ENCODE measurements at regions not wholly inside any gene's neighbourhood (a gene's known extent, or its start where the extent isn't known, plus 50 kb on each side); places are given as distances from the start of the nearest gene placed in this dataset.

DNA sequence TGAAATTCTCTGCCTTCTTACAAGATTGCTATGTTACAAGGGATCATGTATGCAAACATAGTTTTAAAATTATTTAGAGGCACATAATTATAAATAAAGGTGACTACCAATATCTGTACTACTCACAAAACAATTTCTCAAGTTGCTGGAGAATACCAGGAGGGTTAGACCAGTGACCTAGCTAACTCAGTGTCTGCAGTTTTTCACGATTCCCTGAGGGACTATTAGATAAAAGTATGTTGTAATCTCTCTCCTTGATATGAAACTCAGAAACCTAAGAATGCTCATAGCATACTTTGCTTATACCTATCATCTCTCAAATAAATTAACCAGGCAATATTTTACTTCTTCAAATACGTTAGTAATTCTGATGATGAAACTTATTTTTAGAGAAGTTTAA lies 534.0 kb upstream of the ANKRD30A start:
- no peak for TF ChIP-seq POLR2A (IDR thresholded peaks at IDR 0.05)
- TF ChIP-seq, protein P1, sequence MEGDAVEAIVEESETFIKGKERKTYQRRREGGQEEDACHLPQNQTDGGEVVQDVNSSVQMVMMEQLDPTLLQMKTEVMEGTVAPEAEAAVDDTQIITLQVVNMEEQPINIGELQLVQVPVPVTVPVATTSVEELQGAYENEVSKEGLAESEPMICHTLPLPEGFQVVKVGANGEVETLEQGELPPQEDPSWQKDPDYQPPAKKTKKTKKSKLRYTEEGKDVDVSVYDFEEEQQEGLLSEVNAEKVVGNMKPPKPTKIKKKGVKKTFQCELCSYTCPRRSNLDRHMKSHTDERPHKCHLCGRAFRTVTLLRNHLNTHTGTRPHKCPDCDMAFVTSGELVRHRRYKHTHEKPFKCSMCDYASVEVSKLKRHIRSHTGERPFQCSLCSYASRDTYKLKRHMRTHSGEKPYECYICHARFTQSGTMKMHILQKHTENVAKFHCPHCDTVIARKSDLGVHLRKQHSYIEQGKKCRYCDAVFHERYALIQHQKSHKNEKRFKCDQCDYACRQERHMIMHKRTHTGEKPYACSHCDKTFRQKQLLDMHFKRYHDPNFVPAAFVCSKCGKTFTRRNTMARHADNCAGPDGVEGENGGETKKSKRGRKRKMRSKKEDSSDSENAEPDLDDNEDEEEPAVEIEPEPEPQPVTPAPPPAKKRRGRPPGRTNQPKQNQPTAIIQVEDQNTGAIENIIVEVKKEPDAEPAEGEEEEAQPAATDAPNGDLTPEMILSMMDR (IDR thresholded peaks at IDR 0.05), result no peak
